Inferior parietal cortex (tissue), 1 donor: ENCODE measurements at regions not wholly inside any gene's neighbourhood (a gene's known extent, or its start where the extent isn't known, plus 50 kb on each side); places are given as distances from the start of the nearest gene placed in this dataset.

Source experiments
- DNase-seq: peaks from one replicate; pipeline ENCODE4 v3.0.0-alpha.2; 2016; ENCODE audit errors: extremely low spot score

GRCh38 chr4:54543088-54543795 is 114.5 kb upstream of the KIT start:
- DNase-seq, result no peak

GRCh38 chr4:54545663-54546424 is 111.9 kb upstream of the KIT start:
- no peak for DNase-seq

- no peak for DNase-seq
Measured at GRCh38 chr4:54547299-54548097, 110.3 kb upstream of the KIT start.

- no peak for DNase-seq
Measured at GRCh38 chr4:54548098-54548620, 109.6 kb upstream of the KIT start.

- no peak for DNase-seq
Measured at GRCh38 chr4:54548831-54549460, 108.8 kb upstream of the KIT start.

- DNase-seq, result no peak
Measured at GRCh38 chr4:54550395-54551171, 107.2 kb upstream of the KIT start.

GRCh38 chr4:54553001-54553400 is 104.8 kb upstream of the KIT start:
- no peak for DNase-seq

GRCh38 chr4:54554339-54554990 is 103.3 kb upstream of the KIT start:
- no peak for DNase-seq

GRCh38 chr4:54556051-54556450 is 101.7 kb upstream of the KIT start:
- no peak for DNase-seq

GRCh38 chr4:54556587-54556986 is 101.2 kb upstream of the KIT start:
- no peak for DNase-seq

- no peak for DNase-seq
Measured at GRCh38 chr4:54558889-54559677, 98.7 kb upstream of the KIT start.

- no peak for DNase-seq
Measured at GRCh38 chr4:54560513-54560912, 97.2 kb upstream of the KIT start.

GRCh38 chr4:54561940-54562339 is 95.8 kb upstream of the KIT start:
- no peak for DNase-seq

GRCh38 chr4:54566608-54567007 is 91.1 kb upstream of the KIT start:
- no peak for DNase-seq

GRCh38 chr4:54567327-54567726 is 90.4 kb upstream of the KIT start:
- no peak for DNase-seq

GRCh38 chr4:54568184-54568583 is 89.6 kb upstream of the KIT start:
- no peak for DNase-seq

- no peak for DNase-seq
Measured at GRCh38 chr4:54570822-54571221, 86.9 kb upstream of the KIT start.

GRCh38 chr4:54571293-54572151 is 86.2 kb upstream of the KIT start:
- peak; percentile 19 for DNase-seq

GRCh38 chr4:54572152-54572542 is 85.6 kb upstream of the KIT start:
- DNase-seq, result no peak
